Vagina (tissue), 2 donors: ENCODE measurements at regions not wholly inside any gene's neighbourhood (a gene's known extent, or its start where the extent isn't known, plus 50 kb on each side); places are given as distances from the start of the nearest gene placed in this dataset.

Source experiments
- POLR2A ChIP-seq, 2 donors: fragments of 450-650 bp; IDR thresholded peaks; one replicate each; pipeline ENCODE4 v1.6.1; 2017; ENCODE audit warnings: antibody characterized with exemption in 2 of 2, mild to moderate bottlenecking in 2 of 2, moderate library complexity in 2 of 2
- POLR2AphosphoS5 ChIP-seq, 2 donors: sonication (generic); formaldehyde crosslinking; IDR thresholded peaks; one replicate each; pipeline ENCODE4 v1.9.0; 2017; ENCODE audit warnings: antibody characterized with exemption in 2 of 2, mild to moderate bottlenecking in 2 of 2, low read depth in 1 of 2; ENCODE audit not compliant: insufficient read depth in 1 of 2
- TF ChIP-seq, protein P1 (sequence below), 3 experiments: fragments of 450-650 bp in 2 of 3; fragments of 200-600 bp in 1 of 3; sonication (generic) in 1 of 3; IDR thresholded peaks; one replicate each; pipeline ENCODE4 v1.5.1; 2017 to 2019; ENCODE audit warnings: antibody characterized with exemption in 3 of 3, mild to moderate bottlenecking in 2 of 3, moderate library complexity in 2 of 3

DNA sequence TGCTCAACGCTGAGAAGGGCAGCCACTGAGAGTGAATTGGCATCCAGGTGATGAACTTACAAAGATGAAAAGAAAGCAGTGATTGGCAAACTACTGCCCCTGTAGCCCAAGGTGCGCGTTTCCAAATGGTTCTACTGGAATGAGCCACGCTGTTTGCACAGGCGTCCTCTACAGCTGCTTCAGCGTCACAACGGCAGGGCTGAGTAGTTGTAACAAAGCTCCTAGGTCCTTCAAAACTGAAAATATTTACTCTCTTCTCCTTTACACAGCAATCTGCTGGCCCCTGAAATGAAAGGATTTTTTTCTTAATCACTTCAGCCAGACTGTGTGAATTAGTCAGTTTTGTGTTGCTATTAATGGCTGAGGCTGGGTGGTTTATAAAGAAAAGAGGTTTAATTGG, 107.2 kb upstream of the FOXF1 start:
- no peak for TF ChIP-seq POLR2A (IDR thresholded peaks at IDR 0.05)
- no peak for TF ChIP-seq POLR2AphosphoS5 (IDR thresholded peaks at IDR 0.05; ENCODE audit: insufficient read depth in 1 of 2, low read depth in 1 of 2)
- TF ChIP-seq, protein P1, sequence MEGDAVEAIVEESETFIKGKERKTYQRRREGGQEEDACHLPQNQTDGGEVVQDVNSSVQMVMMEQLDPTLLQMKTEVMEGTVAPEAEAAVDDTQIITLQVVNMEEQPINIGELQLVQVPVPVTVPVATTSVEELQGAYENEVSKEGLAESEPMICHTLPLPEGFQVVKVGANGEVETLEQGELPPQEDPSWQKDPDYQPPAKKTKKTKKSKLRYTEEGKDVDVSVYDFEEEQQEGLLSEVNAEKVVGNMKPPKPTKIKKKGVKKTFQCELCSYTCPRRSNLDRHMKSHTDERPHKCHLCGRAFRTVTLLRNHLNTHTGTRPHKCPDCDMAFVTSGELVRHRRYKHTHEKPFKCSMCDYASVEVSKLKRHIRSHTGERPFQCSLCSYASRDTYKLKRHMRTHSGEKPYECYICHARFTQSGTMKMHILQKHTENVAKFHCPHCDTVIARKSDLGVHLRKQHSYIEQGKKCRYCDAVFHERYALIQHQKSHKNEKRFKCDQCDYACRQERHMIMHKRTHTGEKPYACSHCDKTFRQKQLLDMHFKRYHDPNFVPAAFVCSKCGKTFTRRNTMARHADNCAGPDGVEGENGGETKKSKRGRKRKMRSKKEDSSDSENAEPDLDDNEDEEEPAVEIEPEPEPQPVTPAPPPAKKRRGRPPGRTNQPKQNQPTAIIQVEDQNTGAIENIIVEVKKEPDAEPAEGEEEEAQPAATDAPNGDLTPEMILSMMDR (IDR thresholded peaks at IDR 0.05) = no peak
